Right lobe of liver (tissue), 6 donors: ENCODE measurements at regions not wholly inside any gene's neighbourhood (a gene's known extent, or its start where the extent isn't known, plus 50 kb on each side); places are given as distances from the start of the nearest gene placed in this dataset.

ENCODE experiments used
- ATAC-seq, 4 donors: fragments of 200-7000 bp; cut with Tn5 transposase; one replicate each; pipeline ENCODE4 v1.9.1; 2020; ENCODE audit warnings: mild to moderate bottlenecking in 4 of 4, moderate library complexity in 4 of 4
- DNase-seq, 3 donors: peaks; one replicate each; pipeline ENCODE4 v3.0.0-alpha.2; 2020
- H3K27ac ChIP-seq, 3 donors: fragments of 200-600 bp; one replicate each; pipeline ENCODE4 v1.8.0; 2022
- H3K27me3 ChIP-seq, 2 donors: fragments of 200-600 bp; one replicate each; pipeline ENCODE4 v1.8.0; 2022
- H3K36me3 ChIP-seq, 4 donors: fragments of 200-600 bp; sonication (generic) in 1 of 4; one replicate each; pipeline versions ENCODE4 v1.5.1 to v1.8.0; 2017 to 2022; ENCODE audit warnings: control low read depth in 1 of 4
- H3K4me1 ChIP-seq, 4 donors: fragments of 200-600 bp; sonication (generic) in 1 of 4; one replicate each; pipeline versions ENCODE4 v1.5.1 to v1.8.0; 2017 to 2022; ENCODE audit warnings: control low read depth in 1 of 4
- H3K4me3 ChIP-seq, 3 donors: fragments of 200-600 bp; one replicate each; pipeline ENCODE4 v1.8.0; 2022
- H3K9me3 ChIP-seq, 4 donors: fragments of 200-600 bp; sonication (generic) in 1 of 4; one replicate each; pipeline versions ENCODE4 v1.5.1 to v1.8.0; 2017 to 2022; ENCODE audit warnings: control low read depth in 1 of 4
- POLR2A ChIP-seq: fragments of 450-650 bp; IDR thresholded peaks from one replicate; pipeline ENCODE4 v1.6.1; 2017; ENCODE audit warnings: antibody characterized with exemption, mild to moderate bottlenecking
- WGBS: methylation state at CpG from one replicate; pipeline ENCODE4 v1.1.6; 2018; ENCODE audit warnings: low coverage, low lambda C conversion rate; ENCODE audit not compliant: insufficient coverage; ENCODE audit errors: missing lambda C conversion rate; 5-methylcytosine and 5-hydroxymethylcytosine counted together
- intact Hi-C, 2 donors: fragments of 100-400 bp; cut with DNase I; formaldehyde crosslinking; loops; one replicate each; pipeline versions ENCODE4 v1.11.2 to v1.14.1; 2022
- TF ChIP-seq, protein P1 (sequence below), 4 donors: fragments of 200-600 bp in 3 of 4; fragments of 450-650 bp in 1 of 4; IDR thresholded peaks; one replicate each; pipeline versions ENCODE4 v1.5.1 to v1.8.0; 2016 to 2022; ENCODE audit warnings: antibody characterized with exemption in 4 of 4, mild to moderate bottlenecking in 2 of 4
- donor health status: DM: no; HTN: yes; CAD: no.
- donor health status: DM: no; HTN: no; CAD: no.
- donor health status: DM: no; HTN: no; CAD: no.
- donor health status: DM: no; HTN: yes; CAD: no.
- donor health status: DM: no; HTN: yes; CAD: no.

GRCh38 chr4:181562399-181562798 is 680.8 kb upstream of the TENM3 start:
- ATAC-seq: no peak
- Histone ChIP-seq H3K4me1 (no peaks in the 10 kb centered on the region), H3K27ac (no peak overlapping the region), H3K27me3 (no peaks in the 10 kb centered on the region), H3K4me3 (no peak overlapping the region), H3K36me3 (no peaks in the 10 kb centered on the region), H3K9me3 (no peaks in the 10 kb centered on the region)
- TF ChIP-seq, protein P1, sequence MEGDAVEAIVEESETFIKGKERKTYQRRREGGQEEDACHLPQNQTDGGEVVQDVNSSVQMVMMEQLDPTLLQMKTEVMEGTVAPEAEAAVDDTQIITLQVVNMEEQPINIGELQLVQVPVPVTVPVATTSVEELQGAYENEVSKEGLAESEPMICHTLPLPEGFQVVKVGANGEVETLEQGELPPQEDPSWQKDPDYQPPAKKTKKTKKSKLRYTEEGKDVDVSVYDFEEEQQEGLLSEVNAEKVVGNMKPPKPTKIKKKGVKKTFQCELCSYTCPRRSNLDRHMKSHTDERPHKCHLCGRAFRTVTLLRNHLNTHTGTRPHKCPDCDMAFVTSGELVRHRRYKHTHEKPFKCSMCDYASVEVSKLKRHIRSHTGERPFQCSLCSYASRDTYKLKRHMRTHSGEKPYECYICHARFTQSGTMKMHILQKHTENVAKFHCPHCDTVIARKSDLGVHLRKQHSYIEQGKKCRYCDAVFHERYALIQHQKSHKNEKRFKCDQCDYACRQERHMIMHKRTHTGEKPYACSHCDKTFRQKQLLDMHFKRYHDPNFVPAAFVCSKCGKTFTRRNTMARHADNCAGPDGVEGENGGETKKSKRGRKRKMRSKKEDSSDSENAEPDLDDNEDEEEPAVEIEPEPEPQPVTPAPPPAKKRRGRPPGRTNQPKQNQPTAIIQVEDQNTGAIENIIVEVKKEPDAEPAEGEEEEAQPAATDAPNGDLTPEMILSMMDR (IDR thresholded peaks at IDR 0.05): no peak
- TF ChIP-seq POLR2A: no peak
- 84% methylated on average over 2 of the region's 2 CpGs for WGBS
- intact Hi-C loops: no loop called here
- DNase-seq: no peak

- Histone ChIP-seq H3K36me3 (no peaks in the 10 kb centered on the region), H3K27ac (no peak overlapping the region), H3K4me3 (no peak overlapping the region), H3K27me3 (no peaks in the 10 kb centered on the region), H3K4me1 (no peaks in the 10 kb centered on the region), H3K9me3 (no peaks in the 10 kb centered on the region)
- DNase-seq (no peak), ATAC-seq (no peak)
- TF ChIP-seq POLR2A: no peak
- 54% methylated on average over 6 of the region's 6 CpGs for WGBS
- intact Hi-C loops: no loop called here
Measured at GRCh38 chr4:181564625-181565024, 678.6 kb upstream of the TENM3 start.

- no peak overlapping the region for H3K27ac ChIP-seq
- no peaks in the 10 kb centered on the region for H3K4me1 ChIP-seq
- no peak for ATAC-seq
- no peaks in the 10 kb centered on the region for H3K36me3 ChIP-seq
- H3K9me3 ChIP-seq: no peaks in the 10 kb centered on the region
- TF ChIP-seq, protein P1 (IDR thresholded peaks at IDR 0.05): no peak
- no peak for TF ChIP-seq POLR2A
- no peaks in the 10 kb centered on the region for H3K27me3 ChIP-seq
- intact Hi-C loops: no loop called here
- H3K4me3 ChIP-seq: no peak overlapping the region
- no peak for DNase-seq
- WGBS: 42% methylated on average over 7 of the region's 7 CpGs
Measured at GRCh38 chr4:181566490-181566889, 676.7 kb upstream of the TENM3 start.

DNA sequence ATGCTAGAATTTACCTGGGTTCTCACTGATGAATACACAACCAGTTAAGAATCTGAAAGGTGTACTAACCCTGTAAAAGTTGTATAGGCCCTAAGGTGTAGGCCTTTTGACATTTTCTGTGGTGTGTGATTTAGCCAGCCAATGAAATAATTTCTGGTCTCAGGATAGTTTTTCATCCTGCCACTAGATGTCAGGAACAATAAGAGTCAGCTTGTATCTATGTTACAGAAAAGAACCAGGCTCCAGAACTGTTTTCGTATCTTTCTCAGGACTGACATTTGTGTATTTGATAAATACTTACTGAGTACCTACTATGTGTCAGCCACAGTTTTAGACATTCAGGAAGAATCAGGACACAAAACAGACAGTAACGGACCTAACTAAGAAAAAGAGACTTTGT is 673.6 kb upstream of the TENM3 start:
- no peaks in the 10 kb centered on the region for H3K4me1 ChIP-seq
- peak; percentile 58 to 75 (median 69) for ATAC-seq

DNA sequence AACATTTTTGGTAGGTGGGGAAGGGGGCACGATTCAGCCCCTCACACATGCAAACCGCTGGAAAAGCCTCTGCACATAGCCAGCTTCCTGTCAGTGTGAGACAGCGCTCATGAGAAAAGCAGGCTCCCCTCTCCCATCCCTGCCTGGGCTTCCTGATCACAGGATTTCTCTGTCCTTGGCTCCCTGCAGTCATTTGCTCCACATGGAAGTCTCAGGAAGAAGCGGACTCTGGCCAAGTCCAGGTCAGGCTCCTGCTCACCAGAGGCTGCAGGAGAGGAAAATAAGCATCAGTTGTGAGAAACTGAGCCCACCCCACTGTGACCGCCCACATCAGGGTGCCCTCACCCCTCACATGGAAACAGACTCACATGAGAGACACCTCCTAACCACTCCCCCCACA is 664.3 kb upstream of the TENM3 start:
- Histone ChIP-seq H3K36me3 (no peaks in the 10 kb centered on the region), H3K27ac (no peak overlapping the region), H3K4me3 (no peak overlapping the region), H3K4me1 (no peaks in the 10 kb centered on the region), H3K9me3 (no peaks in the 10 kb centered on the region), H3K27me3 (no peaks in the 10 kb centered on the region)
- DNase-seq (no peak), ATAC-seq (no peak)
- WGBS: 35% methylated on average over 2 of the region's 5 CpGs
- intact Hi-C loops: no loop called here
- no peak for TF ChIP-seq POLR2A

More for the DNA sequence above, 673.6 kb upstream of the TENM3 start:
- 40% methylated on average over 2 of the region's 2 CpGs for WGBS
- Histone ChIP-seq H3K36me3 (no peaks in the 10 kb centered on the region), H3K27ac (no peak overlapping the region), H3K9me3 (no peaks in the 10 kb centered on the region), H3K4me3 (no peak overlapping the region), H3K27me3 (no peaks in the 10 kb centered on the region)
- no peak for DNase-seq
- no peak for TF ChIP-seq POLR2A
- TF ChIP-seq, protein P1 (IDR thresholded peaks at IDR 0.05): peak; percentile 24 to 46 (median 42)
- intact Hi-C loops: no loop called here

GRCh38 chr4:181579486-181579885 is 663.7 kb upstream of the TENM3 start:
- H3K4me3 ChIP-seq: no peak overlapping the region
- TF ChIP-seq, protein P1 (IDR thresholded peaks at IDR 0.05): no peak
- no peak for TF ChIP-seq POLR2A
- H3K27me3 ChIP-seq: no peaks in the 10 kb centered on the region
- intact Hi-C loops: no loop called here
- no peak overlapping the region for H3K27ac ChIP-seq
- DNase-seq (no peak), ATAC-seq (no peak)
- H3K4me1 ChIP-seq: no peaks in the 10 kb centered on the region
- H3K9me3 ChIP-seq: no peaks in the 10 kb centered on the region
- no peaks in the 10 kb centered on the region for H3K36me3 ChIP-seq
- WGBS: 50% methylated on average over 2 of the region's 2 CpGs
